K562 (cell line): ENCODE measurements at regions not wholly inside any gene's neighbourhood (a gene's known extent, or its start where the extent isn't known, plus 50 kb on each side); places are given as distances from the start of the nearest gene placed in this dataset.

Source experiments
- ATAC-seq: fragments of 200-7000 bp; cut with Tn5 transposase; 3 replicates; pipeline ENCODE4 v1.9.1; 2020; ENCODE audit warnings: moderate library complexity
- BruUV-seq: library from RNA; stranded (reverse); fragments of 400-500 nt; replicated peaks from 2 replicates; lab custom pipeline; 2021; lab: Mats Ljungman, UMichigan
- CTCF ChIA-PET: fragments of 300-600 bp; formaldehyde crosslinking; extraction: SDS; loops from one replicate; lab custom pipeline; 2021; ENCODE audit warnings: low intra/inter-chr PET ratio; lab: Yijun Ruan, JAX
- POLR2A ChIA-PET: fragments of 300-600, 350-650 bp; sonication (Branson Sonifier 250); formaldehyde crosslinking; extraction: SDS; loops from one replicate; lab custom pipeline; 2021; ENCODE audit warnings: antibody characterized with exemption, inconsistent platforms; lab: Yijun Ruan, JAX
- DNase-seq, 4 experiments: peaks; one replicate each; pipeline versions ENCODE4 v3.0.0 to v3.0.0-alpha.2; 2011 to 2018; ENCODE audit warnings: low spot score in 3 of 4, mixed read lengths in 3 of 4; ENCODE audit errors: extremely low read depth in 1 of 4
- FAIRE-seq: peaks from 2 replicates; lab custom pipeline; 2011; peaks lifted over from hg19 to GRCh38; lab: Jason Lieb, UNC
- H2AFZ ChIP-seq: 2 replicates; pipeline ENCODE4 v1.6.0; 2011; ENCODE audit warnings: low read depth, low read length, control low read depth, inconsistent platforms
- H3K27ac ChIP-seq: fragments of 200-600 bp; 3 replicates; pipeline ENCODE4 v1.8.0; 2011; ENCODE audit warnings: low read depth, mild to moderate bottlenecking, control low read depth, inconsistent platforms, low read length, moderate library complexity, mixed read lengths; ENCODE audit errors: extremely low read depth
- H3K27me3 ChIP-seq, 2 experiments: fragments of 300-600 bp in 1 of 2; 2 replicates in 1 of 2; 3 replicates in 1 of 2; pipeline versions ENCODE4 v1.6.0 to v1.8.0; 2011; ENCODE audit warnings: inconsistent platforms in 2 of 2, low read length in 2 of 2, mild to moderate bottlenecking in 1 of 2, mixed read lengths in 1 of 2, moderate library complexity in 1 of 2; ENCODE audit not compliant: control insufficient read depth in 2 of 2, insufficient read depth in 2 of 2
- H3K36me3 ChIP-seq: fragments of 300-600 bp; 3 replicates; pipeline ENCODE4 v1.8.0; 2011; ENCODE audit warnings: mild to moderate bottlenecking, low read length, inconsistent platforms; ENCODE audit not compliant: control insufficient read depth, insufficient read depth
- H3K4me1 ChIP-seq, 2 experiments: fragments of 200-600 bp in 1 of 2; replicated peaks in 1 of 2; 2 replicates in 1 of 2; 3 replicates in 1 of 2; pipeline versions ENCODE4 v1.5.1 to v1.8.0; 2011; ENCODE audit warnings: inconsistent platforms in 2 of 2, low read length in 2 of 2, mild to moderate bottlenecking in 1 of 2, mixed read lengths in 1 of 2, moderate library complexity in 1 of 2; ENCODE audit not compliant: control insufficient read depth in 2 of 2, insufficient read depth in 2 of 2
- H3K4me2 ChIP-seq: 2 replicates; pipeline ENCODE4 v1.6.1; 2011; ENCODE audit warnings: low read length, control low read depth, inconsistent platforms, mixed read lengths; ENCODE audit not compliant: insufficient read depth
- H3K4me3 ChIP-seq: fragments of 200-600 bp; sonication (generic), shearing (Covaris generic); 2 replicates; pipeline ENCODE4 v1.5.1; 2016; ENCODE audit warnings: control low read depth, inconsistent platforms
- H3K79me2 ChIP-seq: fragments of 200-600 bp; 3 replicates; pipeline ENCODE4 v1.8.0; 2011; ENCODE audit warnings: low read length, inconsistent platforms; ENCODE audit not compliant: control insufficient read depth, insufficient read depth
- H3K9ac ChIP-seq, 2 experiments: 2 replicates each; pipeline versions ENCODE4 v1.6.0 to v1.6.1; 2011; ENCODE audit warnings: low read depth in 2 of 2, low read length in 2 of 2, control low read depth in 1 of 2, inconsistent platforms in 1 of 2, mild to moderate bottlenecking in 1 of 2, mixed read lengths in 1 of 2; ENCODE audit not compliant: insufficient read depth in 1 of 2
- H3K9me1 ChIP-seq: one replicate; pipeline ENCODE4 v1.6.0; 2011; ENCODE audit warnings: inconsistent platforms, mild to moderate bottlenecking, low read length, moderate library complexity; ENCODE audit not compliant: control insufficient read depth, insufficient read depth
- H3K9me3 ChIP-seq: replicated peaks from 2 replicates; pipeline ENCODE4 v1.5.1; 2011; ENCODE audit warnings: low read depth, low read length, inconsistent platforms; ENCODE audit not compliant: control insufficient read depth, insufficient read depth
- H4K20me1 ChIP-seq: replicated peaks from 2 replicates; pipeline ENCODE4 v1.6.1; 2011; ENCODE audit warnings: low read length, inconsistent platforms, mixed read lengths; ENCODE audit not compliant: control insufficient read depth, insufficient read depth
- ARID1B ChIP-seq: fragments of 450-650 bp; IDR thresholded peaks from 2 replicates; pipeline ENCODE4 v1.6.1; 2016; ENCODE audit warnings: antibody characterized with exemption, mild to moderate bottlenecking, inconsistent platforms
- CAMTA2 ChIP-seq: fragments of 250-450 bp; sonication (Bioruptor Pico); conservative IDR thresholded peaks from 2 replicates; pipeline ENCODE4 v1.5.1; 2022
- CBFA2T3 ChIP-seq: fragments of 450-650 bp; IDR thresholded peaks from 2 replicates; pipeline ENCODE4 v1.6.1; 2017
- CTBP1 ChIP-seq: fragments of 450-650 bp; IDR thresholded peaks from 2 replicates; pipeline ENCODE4 v1.6.1; 2016; ENCODE audit warnings: borderline replicate concordance
- ELF4 ChIP-seq: fragments of 450-650 bp; formaldehyde crosslinking; IDR thresholded peaks from 2 replicates; pipeline ENCODE4 v1.4.0; 2022; ENCODE audit warnings: missing genetic modification characterization
- EP300 ChIP-seq: IDR thresholded peaks from 2 replicates; pipeline ENCODE4 v1.6.1; 2012; ENCODE audit warnings: low read length, improper control_type of control experiment
- FOSL1 ChIP-seq: fragments of 200-800 bp; sonication (Bioruptor generic); conservative IDR thresholded peaks from 2 replicates; pipeline ENCODE4 v1.6.1; 2016; ENCODE audit warnings: missing genetic modification characterization, missing compliant biosample characterization
- JUND ChIP-seq, 2 experiments: IDR thresholded peaks; 2 replicates in 1 of 2; 3 replicates in 1 of 2; pipeline ENCODE4 v1.6.1; 2011; ENCODE audit warnings: borderline replicate concordance in 2 of 2, low read depth in 2 of 2, low read length in 2 of 2, improper control_type of control experiment in 1 of 2, missing biosample characterization in 1 of 2, missing genetic modification characterization in 1 of 2, missing genetic modification reagents in 1 of 2
- NCOR1 ChIP-seq: fragments of 450-650 bp; IDR thresholded peaks from 2 replicates; pipeline ENCODE4 v1.6.1; 2016; ENCODE audit warnings: mild to moderate bottlenecking, moderate library complexity
- SOX6 ChIP-seq: fragments of 450-650 bp; IDR thresholded peaks from 2 replicates; pipeline ENCODE4 v1.6.1; 2014; ENCODE audit warnings: mild to moderate bottlenecking
- TCF3 ChIP-seq: sonication (generic); formaldehyde crosslinking; IDR thresholded peaks from 2 replicates; pipeline ENCODE4 v1.4.0; 2020; ENCODE audit warnings: mild to moderate bottlenecking, missing genetic modification reagents
- TEAD4 ChIP-seq, 2 experiments: sonication (generic) in 1 of 2; formaldehyde crosslinking in 1 of 2; IDR thresholded peaks; 2 replicates each; pipeline versions ENCODE4 v1.6.1 to v1.8.0; 2012 to 2022; ENCODE audit warnings: borderline replicate concordance in 1 of 2, inconsistent platforms in 1 of 2, low read length in 1 of 2, mild to moderate bottlenecking in 1 of 2, missing genetic modification reagents in 1 of 2
- TRIM25 ChIP-seq: fragments of 450-650 bp; IDR thresholded peaks from 2 replicates; pipeline ENCODE4 v1.7.0; 2016; ENCODE audit warnings: borderline replicate concordance
- ZBTB7A ChIP-seq: IDR thresholded peaks from 2 replicates; pipeline ENCODE4 v1.6.1; 2011; ENCODE audit warnings: low read depth, mild to moderate bottlenecking, low read length, moderate library complexity, borderline replicate concordance; ENCODE audit not compliant: control insufficient read depth
- WGBS: fragments of 100-300 bp; shearing (Covaris generic); methylation state at CpG from one replicate; pipeline ENCODE4 v1.1.6; 2016; ENCODE audit warnings: low coverage, mixed read lengths; ENCODE audit not compliant: insufficient coverage; ENCODE audit errors: missing lambda C conversion rate; 5-methylcytosine and 5-hydroxymethylcytosine counted together
- in situ Hi-C: fragments of 300-500 bp; cut with MboI; formaldehyde crosslinking; loops from 4 replicates; pipeline ENCODE4 v1.15.0; 2018; ENCODE audit warnings: inconsistent platforms, mixed read lengths
- intact Hi-C: fragments of 100-400 bp; cut with micrococcal nuclease; formaldehyde crosslinking; loops from 2 replicates; pipeline ENCODE4 v1.14.2; 2022
- TF ChIP-seq, protein P1 (sequence below): fragments of 450-650 bp; conservative IDR thresholded peaks from 2 replicates; pipeline ENCODE4 v1.6.1; 2016; ENCODE audit warnings: missing genetic modification characterization, low read depth, mild to moderate bottlenecking, control low read depth, missing compliant biosample characterization
- TF ChIP-seq, protein P2 (sequence below), 2 experiments: fragments of 450-650 bp in 1 of 2; sonication (generic) in 1 of 2; formaldehyde crosslinking in 1 of 2; IDR thresholded peaks in 1 of 2; conservative IDR thresholded peaks in 1 of 2; 2 replicates each; pipeline versions ENCODE4 v1.6.1 to v1.8.1; 2016 to 2023; ENCODE audit warnings: mild to moderate bottlenecking in 2 of 2, moderate library complexity in 2 of 2, inconsistent platforms in 1 of 2, missing genetic modification reagents in 1 of 2

DNA sequence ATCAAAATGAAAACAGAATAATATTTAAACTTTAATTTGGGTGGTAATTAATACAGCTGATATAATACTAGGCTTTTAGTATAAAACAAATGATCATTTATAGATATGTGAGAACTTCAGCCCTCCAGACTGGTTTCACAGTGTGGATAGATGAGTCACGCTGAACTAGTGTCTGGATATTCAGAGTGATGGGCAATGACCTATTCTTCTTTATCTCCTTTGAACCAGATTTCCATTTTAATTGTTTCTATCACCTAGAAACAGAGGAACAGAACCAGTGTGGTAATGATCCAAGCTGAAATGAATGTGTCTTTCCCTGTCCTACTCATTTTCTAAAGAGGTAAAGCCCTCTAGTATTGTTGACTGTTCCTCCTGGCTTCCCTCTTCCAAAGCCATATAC is 155.2 kb upstream of the GK2 start:
- no peak for ATAC-seq
- H4K20me1 ChIP-seq: no peaks in the 10 kb centered on the region
- intact Hi-C loops: no loop called here

More for the DNA sequence above, 155.2 kb upstream of the GK2 start:
- Histone ChIP-seq H3K79me2 (no peaks in the 10 kb centered on the region), H3K36me3 (no peaks in the 10 kb centered on the region), H2AFZ (no peak overlapping the region)
- TF ChIP-seq ARID1B (0 out of 2 replicates have a peak, but pooled peaks have one; percentile 15), JUND (IDR thresholded peaks at IDR 0.05; ENCODE audit: borderline replicate concordance, low read depth, low read length) (peak; percentile 45; the same call in 1 of the 2 replicates), JUND (tag; IDR thresholded peaks at IDR 0.05; ENCODE audit: borderline replicate concordance, low read depth, low read length) (no peak), ELF4 (CRISPR knock-in tag) (no peak), CAMTA2 (CRISPR knock-in tag) (no peak), EP300 (no peak), SOX6 (peak; percentile 45; the same call in 1 of the 2 replicates), CBFA2T3 (peak; percentile 51), FOSL1 (tag) (peak; percentile 59; the same call in 1 of the 2 replicates), NCOR1 (0 out of 2 replicates have a peak, but pooled peaks have one; percentile 13), ZBTB7A (no peak), TCF3 (peak; percentile 60), TEAD4 (IDR thresholded peaks at IDR 0.05; ENCODE audit: low read length) (0 out of 2 replicates have a peak, but pooled peaks have one; percentile 13), TEAD4 (CRISPR knock-in tag; IDR thresholded peaks at IDR 0.05; ENCODE audit: borderline replicate concordance) (no peak), CTBP1 (0 out of 2 replicates have a peak, but pooled peaks have one; percentile 17), TRIM25 (no peak)
- TF ChIP-seq, protein P1, sequence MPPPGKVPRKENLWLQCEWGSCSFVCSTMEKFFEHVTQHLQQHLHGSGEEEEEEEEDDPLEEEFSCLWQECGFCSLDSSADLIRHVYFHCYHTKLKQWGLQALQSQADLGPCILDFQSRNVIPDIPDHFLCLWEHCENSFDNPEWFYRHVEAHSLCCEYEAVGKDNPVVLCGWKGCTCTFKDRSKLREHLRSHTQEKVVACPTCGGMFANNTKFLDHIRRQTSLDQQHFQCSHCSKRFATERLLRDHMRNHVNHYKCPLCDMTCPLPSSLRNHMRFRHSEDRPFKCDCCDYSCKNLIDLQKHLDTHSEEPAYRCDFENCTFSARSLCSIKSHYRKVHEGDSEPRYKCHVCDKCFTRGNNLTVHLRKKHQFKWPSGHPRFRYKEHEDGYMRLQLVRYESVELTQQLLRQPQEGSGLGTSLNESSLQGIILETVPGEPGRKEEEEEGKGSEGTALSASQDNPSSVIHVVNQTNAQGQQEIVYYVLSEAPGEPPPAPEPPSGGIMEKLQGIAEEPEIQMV (tag): no peak
- TF ChIP-seq, protein P2, sequence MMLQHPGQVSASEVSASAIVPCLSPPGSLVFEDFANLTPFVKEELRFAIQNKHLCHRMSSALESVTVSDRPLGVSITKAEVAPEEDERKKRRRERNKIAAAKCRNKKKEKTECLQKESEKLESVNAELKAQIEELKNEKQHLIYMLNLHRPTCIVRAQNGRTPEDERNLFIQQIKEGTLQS (IDR thresholded peaks at IDR 0.05): peak; percentile 21; the same call in 1 of the 2 replicates
- TF ChIP-seq, protein P2 (CRISPR knock-in tag; conservative IDR thresholded peaks at IDR 0.05): no peak
- TF ChIP-seq, all 486 proteins: peak for 10
- no peaks in the 10 kb centered on the region for H3K27me3 ChIP-seq
- H3K4me2 ChIP-seq: no peak overlapping the region
- BruUV-seq: no TSS peak
- ChIA-PET POLR2A (no interaction called here), CTCF (no interaction called here)
- H3K4me3 ChIP-seq: no peak overlapping the region
- no peak overlapping the region for H3K27ac ChIP-seq
- H3K9ac ChIP-seq: no peak overlapping the region
- WGBS: 13% methylated on average over 1 of the region's 1 CpG
- FAIRE-seq: peak; percentile 35
- in situ Hi-C loops: no loop called here
- no peaks in the 10 kb centered on the region for H3K9me1 ChIP-seq
- peak in 1 of 4 experiments; percentile 14 for DNase-seq
- no peaks in the 10 kb centered on the region for H3K9me3 ChIP-seq
- peaks cover 0 to 3% of the 10 kb centered on the region in 2 experiments; a peak in 1 of 5 replicates for H3K4me1 ChIP-seq
